HEK293 (cell line): ENCODE measurements at regions not wholly inside any gene's neighbourhood (a gene's known extent, or its start where the extent isn't known, plus 50 kb on each side); places are given as distances from the start of the nearest gene placed in this dataset.
"Not testable (repeated sequence)": the region's sequence is repeated elsewhere in the genome, so short reads cannot be mapped to it uniquely, and the experiment has no call there.

Source experiments
- HOXC10 ChIP-seq: sonication (generic); formaldehyde crosslinking; IDR thresholded peaks from 2 replicates; pipeline ENCODE4 v1.8.1; 2023; ENCODE audit warnings: mild to moderate bottlenecking, missing genetic modification reagents
- KLF8 ChIP-seq: fragments of 450-650 bp; formaldehyde crosslinking; IDR thresholded peaks from 2 replicates; pipeline ENCODE4 v1.5.1; 2016; ENCODE audit warnings: missing biosample characterization, missing genetic modification characterization
- ZNF157 ChIP-seq: fragments of 450-650 bp; formaldehyde crosslinking; IDR thresholded peaks from 2 replicates; pipeline ENCODE4 v1.5.1; 2016; ENCODE audit warnings: missing biosample characterization, missing genetic modification characterization
- ZNF274 ChIP-seq, 2 experiments: fragments of 200-500 bp in 1 of 2; fragments of 450-650 bp in 1 of 2; sonication (Bioruptor generic) in 1 of 2; formaldehyde crosslinking in 1 of 2; IDR thresholded peaks; 2 replicates each; pipeline versions ENCODE4 v1.5.1 to v1.6.1; 2014 to 2016; ENCODE audit warnings: borderline replicate concordance in 1 of 2, inconsistent platforms in 1 of 2, low read length in 1 of 2, missing biosample characterization in 1 of 2, missing genetic modification characterization in 1 of 2
- TF ChIP-seq, protein P1 (sequence below): fragments of 450-650 bp; formaldehyde crosslinking; IDR thresholded peaks from 2 replicates; pipeline ENCODE4 v1.5.1; 2016; ENCODE audit warnings: missing biosample characterization, missing genetic modification characterization
- TF ChIP-seq, protein P2 (sequence below): fragments of 450-650 bp; formaldehyde crosslinking; IDR thresholded peaks from 2 replicates; pipeline ENCODE4 v1.5.1; 2016; ENCODE audit warnings: missing biosample characterization, missing genetic modification characterization

DNA sequence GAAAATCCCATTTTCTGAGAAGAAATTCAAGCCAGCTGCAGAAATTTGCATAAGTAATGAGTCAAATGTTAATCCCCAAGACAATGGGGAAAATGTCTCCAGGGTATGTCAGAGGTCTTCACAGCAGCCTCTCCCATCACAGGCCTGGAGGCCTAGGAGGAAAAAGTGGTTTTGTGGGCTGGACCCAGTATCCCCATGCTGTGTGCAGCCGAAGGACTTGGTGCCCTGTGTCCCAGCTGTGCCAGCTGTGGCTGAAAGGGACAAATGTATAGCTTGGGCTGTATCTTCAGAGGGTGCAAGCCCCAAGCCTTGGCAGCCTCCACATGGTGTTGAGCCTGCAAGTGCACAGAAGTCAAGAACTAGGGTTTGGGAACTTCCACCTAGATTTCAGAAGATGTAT, 163.6 kb upstream of the HDDC2 start:
- TF ChIP-seq KLF8 (tag by site-specific recombination); HOXC10 (CRISPR knock-in tag); ZNF274 (IDR thresholded peaks at IDR 0.05; ENCODE audit: low read length); ZNF274 (tag by site-specific recombination; IDR thresholded peaks at IDR 0.05; ENCODE audit: borderline replicate concordance); ZNF157: not testable (repeated sequence)
- TF ChIP-seq, protein P1, sequence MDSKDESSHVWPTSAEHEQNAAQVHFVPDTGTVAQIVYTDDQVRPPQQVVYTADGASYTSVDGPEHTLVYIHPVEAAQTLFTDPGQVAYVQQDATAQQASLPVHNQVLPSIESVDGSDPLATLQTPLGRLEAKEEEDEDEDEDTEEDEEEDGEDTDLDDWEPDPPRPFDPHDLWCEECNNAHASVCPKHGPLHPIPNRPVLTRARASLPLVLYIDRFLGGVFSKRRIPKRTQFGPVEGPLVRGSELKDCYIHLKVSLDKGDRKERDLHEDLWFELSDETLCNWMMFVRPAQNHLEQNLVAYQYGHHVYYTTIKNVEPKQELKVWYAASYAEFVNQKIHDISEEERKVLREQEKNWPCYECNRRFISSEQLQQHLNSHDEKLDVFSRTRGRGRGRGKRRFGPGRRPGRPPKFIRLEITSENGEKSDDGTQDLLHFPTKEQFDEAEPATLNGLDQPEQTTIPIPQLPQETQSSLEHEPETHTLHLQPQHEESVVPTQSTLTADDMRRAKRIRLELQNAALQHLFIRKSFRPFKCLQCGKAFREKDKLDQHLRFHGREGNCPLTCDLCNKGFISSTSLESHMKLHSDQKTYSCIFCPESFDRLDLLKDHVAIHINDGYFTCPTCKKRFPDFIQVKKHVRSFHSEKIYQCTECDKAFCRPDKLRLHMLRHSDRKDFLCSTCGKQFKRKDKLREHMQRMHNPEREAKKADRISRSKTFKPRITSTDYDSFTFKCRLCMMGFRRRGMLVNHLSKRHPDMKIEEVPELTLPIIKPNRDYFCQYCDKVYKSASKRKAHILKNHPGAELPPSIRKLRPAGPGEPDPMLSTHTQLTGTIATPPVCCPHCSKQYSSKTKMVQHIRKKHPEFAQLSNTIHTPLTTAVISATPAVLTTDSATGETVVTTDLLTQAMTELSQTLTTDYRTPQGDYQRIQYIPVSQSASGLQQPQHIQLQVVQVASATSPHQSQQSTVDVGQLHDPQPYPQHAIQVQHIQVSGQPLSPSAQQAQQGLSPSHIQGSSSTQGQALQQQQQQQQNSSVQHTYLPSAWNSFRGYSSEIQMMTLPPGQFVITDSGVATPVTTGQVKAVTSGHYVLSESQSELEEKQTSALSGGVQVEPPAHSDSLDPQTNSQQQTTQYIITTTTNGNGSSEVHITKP, result not testable (repeated sequence)
- TF ChIP-seq, protein P2, sequence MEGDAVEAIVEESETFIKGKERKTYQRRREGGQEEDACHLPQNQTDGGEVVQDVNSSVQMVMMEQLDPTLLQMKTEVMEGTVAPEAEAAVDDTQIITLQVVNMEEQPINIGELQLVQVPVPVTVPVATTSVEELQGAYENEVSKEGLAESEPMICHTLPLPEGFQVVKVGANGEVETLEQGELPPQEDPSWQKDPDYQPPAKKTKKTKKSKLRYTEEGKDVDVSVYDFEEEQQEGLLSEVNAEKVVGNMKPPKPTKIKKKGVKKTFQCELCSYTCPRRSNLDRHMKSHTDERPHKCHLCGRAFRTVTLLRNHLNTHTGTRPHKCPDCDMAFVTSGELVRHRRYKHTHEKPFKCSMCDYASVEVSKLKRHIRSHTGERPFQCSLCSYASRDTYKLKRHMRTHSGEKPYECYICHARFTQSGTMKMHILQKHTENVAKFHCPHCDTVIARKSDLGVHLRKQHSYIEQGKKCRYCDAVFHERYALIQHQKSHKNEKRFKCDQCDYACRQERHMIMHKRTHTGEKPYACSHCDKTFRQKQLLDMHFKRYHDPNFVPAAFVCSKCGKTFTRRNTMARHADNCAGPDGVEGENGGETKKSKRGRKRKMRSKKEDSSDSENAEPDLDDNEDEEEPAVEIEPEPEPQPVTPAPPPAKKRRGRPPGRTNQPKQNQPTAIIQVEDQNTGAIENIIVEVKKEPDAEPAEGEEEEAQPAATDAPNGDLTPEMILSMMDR (tag by site-specific recombination), result not testable (repeated sequence)
